HepG2 (cell line): ENCODE measurements at regions not wholly inside any gene's neighbourhood (a gene's known extent, or its start where the extent isn't known, plus 50 kb on each side); places are given as distances from the start of the nearest gene placed in this dataset.

Experiments used
- ATAC-seq: fragments of 200-7000 bp; cut with Tn5 transposase; 3 replicates; pipeline ENCODE4 v1.9.1; 2020; ENCODE audit warnings: mild to moderate bottlenecking, moderate library complexity
- BruUV-seq: library from RNA; stranded (reverse); fragments of 400-500 nt; replicated peaks from 2 replicates; lab custom pipeline; 2021; lab: Mats Ljungman, UMichigan
- CTCF ChIA-PET: fragments of 300-600 bp; formaldehyde crosslinking; extraction: SDS; loops from one replicate; lab custom pipeline; 2021; ENCODE audit warnings: low total read pairs, inconsistent platforms, low intra/inter-chr PET ratio; lab: Yijun Ruan, JAX
- POLR2A ChIA-PET: fragments of 350-600 bp; sonication (Branson Sonifier 250); formaldehyde crosslinking; loops from one replicate; lab custom pipeline; 2020; ENCODE audit warnings: antibody characterized with exemption, inconsistent platforms; lab: Yijun Ruan, JAX
- DNase-seq: peaks from one replicate; pipeline ENCODE4 v3.0.0-alpha.2; 2015; ENCODE audit warnings: low spot score
- FAIRE-seq: peaks from 3 replicates; lab custom pipeline; 2011; peaks lifted over from hg19 to GRCh38; lab: Jason Lieb, UNC
- H2AFZ ChIP-seq: one replicate; pipeline ENCODE4 v1.6.1; 2011; ENCODE audit warnings: low read length, inconsistent platforms
- H3K27ac ChIP-seq: fragments of 300-600 bp; 3 replicates; pipeline ENCODE4 v1.8.0; 2011; ENCODE audit warnings: mixed run types, mild to moderate bottlenecking, mixed read lengths, low read length, inconsistent platforms; ENCODE audit not compliant: insufficient read depth; ENCODE audit errors: extremely low read length
- H3K27me3 ChIP-seq, 2 experiments: fragments of 200-600 bp in 1 of 2; 2 replicates in 1 of 2; 3 replicates in 1 of 2; pipeline versions ENCODE4 v1.6.0 to v1.8.0; 2011; ENCODE audit warnings: low read length in 2 of 2, mild to moderate bottlenecking in 2 of 2, moderate library complexity in 2 of 2, inconsistent platforms in 1 of 2; ENCODE audit not compliant: insufficient read depth in 2 of 2, control insufficient read depth in 1 of 2
- H3K36me3 ChIP-seq, 2 experiments: fragments of 200-600 bp in 1 of 2; replicated peaks in 1 of 2; 2 replicates in 1 of 2; 3 replicates in 1 of 2; pipeline versions ENCODE4 v1.5.1 to v1.8.0; 2011; ENCODE audit warnings: low read length in 2 of 2, inconsistent platforms in 1 of 2; ENCODE audit not compliant: insufficient read depth in 2 of 2, control insufficient read depth in 1 of 2
- H3K4me1 ChIP-seq: 2 replicates; pipeline ENCODE4 v1.5.1; 2012; ENCODE audit warnings: low read length, inconsistent platforms; ENCODE audit not compliant: insufficient read depth
- H3K4me2 ChIP-seq: 2 replicates; pipeline ENCODE4 v1.6.0; 2011; ENCODE audit warnings: low read depth, low read length, inconsistent platforms
- H3K4me3 ChIP-seq, 3 experiments: fragments of 200-600 bp in 1 of 3; sonication (generic), shearing (Covaris generic) in 1 of 3; replicated peaks in 1 of 3; 2 replicates each; pipeline ENCODE4 v1.5.1; 2011 to 2016; ENCODE audit warnings: low read length in 3 of 3, inconsistent platforms in 2 of 3, low read depth in 2 of 3, mild to moderate bottlenecking in 2 of 3, control low read depth in 1 of 3, mixed read lengths in 1 of 3; ENCODE audit not compliant: insufficient read depth in 1 of 3
- H3K79me2 ChIP-seq: one replicate; pipeline ENCODE4 v1.6.1; 2011; ENCODE audit warnings: low read length, inconsistent platforms; ENCODE audit not compliant: insufficient read depth
- H3K9ac ChIP-seq: 2 replicates; pipeline ENCODE4 v1.6.0; 2011; ENCODE audit warnings: mild to moderate bottlenecking, low read depth, low read length, inconsistent platforms; ENCODE audit not compliant: insufficient read depth
- H3K9me3 ChIP-seq: 2 replicates; pipeline ENCODE4 v1.5.1; 2012; ENCODE audit warnings: mild to moderate bottlenecking, low read length
- H4K20me1 ChIP-seq: 2 replicates; pipeline ENCODE4 v1.6.0; 2011; ENCODE audit warnings: inconsistent platforms, mild to moderate bottlenecking, low read length, moderate library complexity; ENCODE audit not compliant: insufficient read depth
- ATM ChIP-seq: fragments of 450-650 bp; IDR thresholded peaks from 2 replicates; pipeline ENCODE4 v1.7.1; 2017; ENCODE audit warnings: mild to moderate bottlenecking, borderline replicate concordance
- ERF ChIP-seq: IDR thresholded peaks from 2 replicates; pipeline ENCODE4 v1.6.1; 2018; ENCODE audit warnings: missing biosample characterization, missing genetic modification reagents
- MEIS1 ChIP-seq: sonication (generic); formaldehyde crosslinking; IDR thresholded peaks from 2 replicates; pipeline ENCODE4 v1.9.0; 2021; ENCODE audit warnings: mild to moderate bottlenecking, missing genetic modification reagents, moderate library complexity, borderline replicate concordance
- MYC ChIP-seq: sonication (generic); formaldehyde crosslinking; IDR thresholded peaks from 2 replicates; pipeline ENCODE4 v1.9.0; 2021; ENCODE audit warnings: missing genetic modification reagents, borderline replicate concordance
- RXRB ChIP-seq: IDR thresholded peaks from 2 replicates; pipeline ENCODE4 v1.6.1; 2016; ENCODE audit warnings: borderline replicate concordance, missing genetic modification reagents, missing compliant biosample characterization
- SNRNP70 ChIP-seq: fragments of 200-400 bp; formaldehyde crosslinking; IDR thresholded peaks from 2 replicates; pipeline ENCODE4 v1.6.1; 2017; ENCODE audit warnings: mild to moderate bottlenecking, low read depth, low read length, moderate library complexity
- SOX6 ChIP-seq, 2 experiments: fragments of 450-650 bp in 1 of 2; sonication (generic) in 1 of 2; formaldehyde crosslinking in 1 of 2; IDR thresholded peaks; 2 replicates each; pipeline versions ENCODE4 v1.4.0 to v1.6.1; 2017 to 2020; ENCODE audit warnings: antibody characterized with exemption in 1 of 2, mild to moderate bottlenecking in 1 of 2, missing genetic modification reagents in 1 of 2
- TAF1 ChIP-seq: sonication (generic); formaldehyde crosslinking; IDR thresholded peaks from 2 replicates; pipeline ENCODE4 v1.4.0; 2020; ENCODE audit warnings: missing genetic modification reagents
- ZBTB7A ChIP-seq: sonication (generic); formaldehyde crosslinking; IDR thresholded peaks from 2 replicates; pipeline ENCODE4 v1.8.0; 2022; ENCODE audit warnings: mild to moderate bottlenecking, missing genetic modification reagents
- ZNF34 ChIP-seq: sonication (generic); formaldehyde crosslinking; IDR thresholded peaks from 2 replicates; pipeline ENCODE4 v1.4.0; 2020; ENCODE audit warnings: mild to moderate bottlenecking, missing genetic modification reagents, borderline replicate concordance
- ZNF367 ChIP-seq: sonication (generic); formaldehyde crosslinking; IDR thresholded peaks from 2 replicates; pipeline ENCODE4 v1.4.0; 2020; ENCODE audit warnings: missing genetic modification reagents, borderline replicate concordance
- ZNF501 ChIP-seq: sonication (generic); formaldehyde crosslinking; IDR thresholded peaks from 2 replicates; pipeline ENCODE4 v1.5.1; 2020; ENCODE audit warnings: mild to moderate bottlenecking, moderate library complexity, missing genetic modification reagents
- ZNF550 ChIP-seq: sonication (generic); formaldehyde crosslinking; IDR thresholded peaks from 2 replicates; pipeline ENCODE4 v1.4.0; 2020; ENCODE audit warnings: mild to moderate bottlenecking, missing genetic modification reagents, borderline replicate concordance
- ZSCAN30 ChIP-seq: sonication (generic); formaldehyde crosslinking; IDR thresholded peaks from 2 replicates; pipeline ENCODE4 v1.5.0; 2020; ENCODE audit warnings: mild to moderate bottlenecking, missing genetic modification reagents
- ZZZ3 ChIP-seq: sonication (generic); formaldehyde crosslinking; IDR thresholded peaks from 2 replicates; pipeline ENCODE4 v1.4.0; 2020; ENCODE audit warnings: missing genetic modification reagents, mild to moderate bottlenecking, borderline replicate concordance
- WGBS: methylation state at CpG from one replicate; pipeline ENCODE4 v1.1.6; 2017; ENCODE audit warnings: low lambda C conversion rate; 5-methylcytosine and 5-hydroxymethylcytosine counted together
- in situ Hi-C: cut with HindIII; loops from 2 replicates; pipeline ENCODE4 v1.10.0; 2017; ENCODE audit warnings: low pct_unique_long_range_greater_than_20kb; ENCODE audit not compliant: extremely low pct_ligation_motif_present
- intact Hi-C: fragments of 100-400 bp; cut with micrococcal nuclease; formaldehyde crosslinking; loops from one replicate; pipeline ENCODE4 v1.10.0; 2022; ENCODE audit not compliant: unreplicated experiment
- TF ChIP-seq, protein P1 (sequence below): sonication (generic); formaldehyde crosslinking; IDR thresholded peaks from 2 replicates; pipeline ENCODE4 v1.5.1; 2020; ENCODE audit warnings: missing genetic modification reagents, mild to moderate bottlenecking, borderline replicate concordance
- TF ChIP-seq, protein P2 (sequence below): sonication (generic); formaldehyde crosslinking; IDR thresholded peaks from 2 replicates; pipeline ENCODE4 v1.4.0; 2020; ENCODE audit warnings: mild to moderate bottlenecking, low read depth, missing genetic modification reagents

DNA sequence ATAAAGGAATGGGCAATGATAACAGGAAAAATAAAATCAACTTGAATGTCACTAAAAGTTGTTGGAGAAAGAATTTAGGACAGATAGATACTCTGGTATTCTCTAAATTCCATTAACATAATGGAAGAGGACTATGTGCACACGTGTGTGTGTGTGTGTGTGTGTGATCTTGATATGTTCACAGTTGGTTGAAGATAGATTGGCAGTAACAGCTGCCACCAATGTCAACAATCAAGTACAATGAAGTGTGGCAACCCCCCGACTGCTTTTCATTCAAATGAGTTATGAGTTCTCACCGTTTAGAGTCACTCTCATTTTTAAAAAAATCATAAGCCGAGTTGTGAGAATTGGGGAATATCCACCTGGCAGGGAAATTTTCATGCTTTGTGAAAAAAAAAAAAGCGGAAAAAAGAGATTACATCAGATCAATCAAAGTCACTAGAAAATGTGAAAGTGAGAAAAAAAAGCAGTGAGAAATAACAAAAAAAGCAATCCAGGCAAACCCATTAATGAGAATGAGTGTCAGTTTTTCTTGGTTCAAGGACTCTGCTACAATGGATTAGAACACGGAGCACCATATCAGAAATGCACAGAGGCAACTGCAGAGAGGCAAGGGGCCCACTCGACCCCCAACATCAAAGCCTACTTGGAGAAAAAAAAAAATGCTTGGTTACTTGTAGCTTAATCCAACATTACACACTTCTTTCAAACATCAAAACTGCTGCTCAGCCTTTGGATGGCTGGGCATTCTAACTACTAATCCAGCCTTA lies 414.9 kb upstream of the PITX2 start:
- no peaks in the 10 kb centered on the region for H3K79me2 ChIP-seq
- no peak for TF ChIP-seq ZNF501 (CRISPR knock-in tag)
- TF ChIP-seq ZNF367 (CRISPR knock-in tag), result no peak
- TF ChIP-seq MEIS1 (CRISPR knock-in tag), result no peak
- TF ChIP-seq ZNF34 (CRISPR knock-in tag), result no peak
- no peak for TF ChIP-seq SNRNP70
- no peak for TF ChIP-seq MYC (CRISPR knock-in tag)
- TF ChIP-seq ZBTB7A (CRISPR knock-in tag), result no peak
- no peak for TF ChIP-seq ATM
- TF ChIP-seq SOX6 (IDR thresholded peaks at IDR 0.05), result no peak
- TF ChIP-seq SOX6 (CRISPR knock-in tag; IDR thresholded peaks at IDR 0.05), result no peak
- TF ChIP-seq ERF, result no peak
- TF ChIP-seq, protein P1, sequence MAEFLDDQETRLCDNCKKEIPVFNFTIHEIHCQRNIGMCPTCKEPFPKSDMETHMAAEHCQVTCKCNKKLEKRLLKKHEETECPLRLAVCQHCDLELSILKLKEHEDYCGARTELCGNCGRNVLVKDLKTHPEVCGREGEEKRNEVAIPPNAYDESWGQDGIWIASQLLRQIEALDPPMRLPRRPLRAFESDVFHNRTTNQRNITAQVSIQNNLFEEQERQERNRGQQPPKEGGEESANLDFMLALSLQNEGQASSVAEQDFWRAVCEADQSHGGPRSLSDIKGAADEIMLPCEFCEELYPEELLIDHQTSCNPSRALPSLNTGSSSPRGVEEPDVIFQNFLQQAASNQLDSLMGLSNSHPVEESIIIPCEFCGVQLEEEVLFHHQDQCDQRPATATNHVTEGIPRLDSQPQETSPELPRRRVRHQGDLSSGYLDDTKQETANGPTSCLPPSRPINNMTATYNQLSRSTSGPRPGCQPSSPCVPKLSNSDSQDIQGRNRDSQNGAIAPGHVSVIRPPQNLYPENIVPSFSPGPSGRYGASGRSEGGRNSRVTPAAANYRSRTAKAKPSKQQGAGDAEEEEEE (CRISPR knock-in tag), result no peak
- no peak for TF ChIP-seq ZZZ3 (CRISPR knock-in tag)
- no peak for TF ChIP-seq ZNF550 (CRISPR knock-in tag)
- TF ChIP-seq RXRB (CRISPR knock-in tag), result no peak
- no peak for TF ChIP-seq TAF1
- TF ChIP-seq, protein P2, sequence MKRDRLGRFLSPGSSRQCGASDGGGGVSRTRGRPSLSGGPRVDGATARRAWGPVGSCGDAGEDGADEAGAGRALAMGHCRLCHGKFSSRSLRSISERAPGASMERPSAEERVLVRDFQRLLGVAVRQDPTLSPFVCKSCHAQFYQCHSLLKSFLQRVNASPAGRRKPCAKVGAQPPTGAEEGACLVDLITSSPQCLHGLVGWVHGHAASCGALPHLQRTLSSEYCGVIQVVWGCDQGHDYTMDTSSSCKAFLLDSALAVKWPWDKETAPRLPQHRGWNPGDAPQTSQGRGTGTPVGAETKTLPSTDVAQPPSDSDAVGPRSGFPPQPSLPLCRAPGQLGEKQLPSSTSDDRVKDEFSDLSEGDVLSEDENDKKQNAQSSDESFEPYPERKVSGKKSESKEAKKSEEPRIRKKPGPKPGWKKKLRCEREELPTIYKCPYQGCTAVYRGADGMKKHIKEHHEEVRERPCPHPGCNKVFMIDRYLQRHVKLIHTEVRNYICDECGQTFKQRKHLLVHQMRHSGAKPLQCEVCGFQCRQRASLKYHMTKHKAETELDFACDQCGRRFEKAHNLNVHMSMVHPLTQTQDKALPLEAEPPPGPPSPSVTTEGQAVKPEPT (CRISPR knock-in tag), result no peak
- TF ChIP-seq ZSCAN30 (CRISPR knock-in tag), result no peak
- H3K4me1 ChIP-seq, result no peaks in the 10 kb centered on the region
- no peak overlapping the region for H2AFZ ChIP-seq
- H3K36me3 ChIP-seq, result no peaks in the 10 kb centered on the region
- DNase-seq, result no peak
- no peaks in the 10 kb centered on the region for H3K9me3 ChIP-seq
- H3K9ac ChIP-seq, result no peak overlapping the region
- intact Hi-C loops, result no loop called here
- no peak overlapping the region for H3K4me3 ChIP-seq
- no peak for ATAC-seq
- FAIRE-seq, result no peak
- in situ Hi-C loops, result no loop called here
- no peaks in the 10 kb centered on the region for H4K20me1 ChIP-seq
- no peaks in the 10 kb centered on the region; a peak in 1 of 5 replicates for H3K27me3 ChIP-seq
- BruUV-seq, result no TSS peak
- ChIA-PET POLR2A (no interaction called here), CTCF (no interaction called here)
- 8% methylated on average over 7 of the region's 7 CpGs for WGBS
- no peak overlapping the region for H3K27ac ChIP-seq
- no peak overlapping the region for H3K4me2 ChIP-seq
